Hepatocyte (in vitro differentiated cells): ENCODE measurements at regions not wholly inside any gene's neighbourhood (a gene's known extent, or its start where the extent isn't known, plus 50 kb on each side); places are given as distances from the start of the nearest gene placed in this dataset.

Experiments
- EZH2 ChIP-seq: fragments of 200-600 bp; sonication (generic); IDR thresholded peaks from 2 replicates; pipeline ENCODE4 v1.6.1; 2016; ENCODE audit warnings: antibody characterized with exemption, mild to moderate bottlenecking, borderline replicate concordance
- EZH2phosphoT487 ChIP-seq: fragments of 200-600 bp; sonication (generic); IDR thresholded peaks from one replicate; pipeline ENCODE4 v1.6.1; 2018; ENCODE audit warnings: antibody characterized with exemption, mild to moderate bottlenecking, low read depth, moderate library complexity; ENCODE audit not compliant: unreplicated experiment, severe bottlenecking
- TF ChIP-seq, protein P1 (sequence below): fragments of 200-600 bp; sonication (generic); IDR thresholded peaks from 2 replicates; pipeline ENCODE4 v1.5.1; 2016; ENCODE audit warnings: antibody characterized with exemption, mild to moderate bottlenecking; ENCODE audit not compliant: poor library complexity

DNA sequence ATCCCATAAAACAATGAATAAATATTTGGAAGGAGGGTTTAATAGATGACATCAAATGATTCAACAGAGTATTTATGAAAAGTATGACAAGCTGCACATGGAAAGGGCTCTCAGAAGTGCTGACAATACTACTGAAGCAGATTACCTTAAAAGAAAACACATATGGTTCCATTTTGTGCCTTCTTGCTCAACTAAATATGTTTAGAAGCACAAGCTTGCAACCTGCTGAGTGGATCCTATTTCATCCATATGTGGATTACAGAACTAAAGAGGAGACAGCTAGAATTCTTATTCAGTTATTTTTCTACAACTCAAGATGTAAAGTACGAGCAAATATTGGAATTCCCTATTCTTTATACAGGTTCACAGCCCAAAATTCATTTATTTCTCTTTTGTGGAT, 340.6 kb downstream of the TFEC start:
- TF ChIP-seq, protein P1, sequence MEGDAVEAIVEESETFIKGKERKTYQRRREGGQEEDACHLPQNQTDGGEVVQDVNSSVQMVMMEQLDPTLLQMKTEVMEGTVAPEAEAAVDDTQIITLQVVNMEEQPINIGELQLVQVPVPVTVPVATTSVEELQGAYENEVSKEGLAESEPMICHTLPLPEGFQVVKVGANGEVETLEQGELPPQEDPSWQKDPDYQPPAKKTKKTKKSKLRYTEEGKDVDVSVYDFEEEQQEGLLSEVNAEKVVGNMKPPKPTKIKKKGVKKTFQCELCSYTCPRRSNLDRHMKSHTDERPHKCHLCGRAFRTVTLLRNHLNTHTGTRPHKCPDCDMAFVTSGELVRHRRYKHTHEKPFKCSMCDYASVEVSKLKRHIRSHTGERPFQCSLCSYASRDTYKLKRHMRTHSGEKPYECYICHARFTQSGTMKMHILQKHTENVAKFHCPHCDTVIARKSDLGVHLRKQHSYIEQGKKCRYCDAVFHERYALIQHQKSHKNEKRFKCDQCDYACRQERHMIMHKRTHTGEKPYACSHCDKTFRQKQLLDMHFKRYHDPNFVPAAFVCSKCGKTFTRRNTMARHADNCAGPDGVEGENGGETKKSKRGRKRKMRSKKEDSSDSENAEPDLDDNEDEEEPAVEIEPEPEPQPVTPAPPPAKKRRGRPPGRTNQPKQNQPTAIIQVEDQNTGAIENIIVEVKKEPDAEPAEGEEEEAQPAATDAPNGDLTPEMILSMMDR, result no peak
- TF ChIP-seq EZH2phosphoT487, result no peak
- no peak for TF ChIP-seq EZH2
